Left cardiac atrium (tissue), 4 donors: ENCODE measurements at regions not wholly inside any gene's neighbourhood (a gene's known extent, or its start where the extent isn't known, plus 50 kb on each side); places are given as distances from the start of the nearest gene placed in this dataset.

Experiments
- ATAC-seq, 2 donors: fragments of 200-7000 bp; cut with Tn5 transposase; one replicate each; pipeline ENCODE4 v1.9.1; 2020; ENCODE audit warnings: mild to moderate bottlenecking in 2 of 2, moderate library complexity in 2 of 2
- DNase-seq: peaks from one replicate; pipeline ENCODE4 v3.0.0-alpha.2; 2020
- intact Hi-C, 2 donors: fragments of 100-400 bp; cut with DNase I; formaldehyde crosslinking; loops; one replicate each; pipeline versions ENCODE4 v1.14.1 to v1.15.1; 2022 to 2023
- donor health status: DM: no; HTN: yes; CAD: no.
- donor health status: DM: no; HTN: yes; CAD: no; lungs with severe emphysema.
- donor health status: DM: yes; HTN: yes; CAD: no.
- donor health status: Dilated cardiomyopathy.

GRCh38 chr3:150101016-150101415 is 130.3 kb upstream of the PFN2 start:
- no peak for DNase-seq
- ATAC-seq, result no peak
- intact Hi-C loops, result no loop called here

- no peak for DNase-seq
- ATAC-seq, result no peak
- intact Hi-C loops, result no loop called here
Measured at GRCh38 chr3:150098621-150099020, 127.9 kb upstream of the PFN2 start.

- no peak for ATAC-seq
- DNase-seq, result no peak
- intact Hi-C loops, result no loop called here
Measured at GRCh38 chr3:150097588-150097890, 126.8 kb upstream of the PFN2 start.

- ATAC-seq, result no peak
- DNase-seq, result no peak
- intact Hi-C loops, result no loop called here
Measured at GRCh38 chr3:150096700-150097587, 126.2 kb upstream of the PFN2 start.

- DNase-seq (no peak), ATAC-seq (no peak)
- intact Hi-C loops, result no loop called here
Measured at GRCh38 chr3:150094150-150094933, 123.6 kb upstream of the PFN2 start.

- intact Hi-C loops, result no loop called here
- no peak for DNase-seq
- no peak for ATAC-seq
Measured at GRCh38 chr3:150091626-150092025, 120.9 kb upstream of the PFN2 start.

GRCh38 chr3:150090877-150091276 is 120.2 kb upstream of the PFN2 start:
- DNase-seq (no peak), ATAC-seq (no peak)
- intact Hi-C loops, result no loop called here

GRCh38 chr3:150090006-150090405 is 119.3 kb upstream of the PFN2 start:
- intact Hi-C loops, result no loop called here
- ATAC-seq (no peak), DNase-seq (no peak)

- DNase-seq, result no peak
- intact Hi-C loops, result no loop called here
- ATAC-seq, result no peak
Measured at GRCh38 chr3:150084128-150084527, 113.4 kb upstream of the PFN2 start.

- peak in 1 of 2 donors; percentile 37 for ATAC-seq
- intact Hi-C loops, result no loop called here
- DNase-seq, result no peak
Measured at GRCh38 chr3:150083655-150084042, 113.0 kb upstream of the PFN2 start.

GRCh38 chr3:150082898-150083654 is 112.4 kb upstream of the PFN2 start:
- DNase-seq (no peak), ATAC-seq (peak; percentile 27 to 40)
- intact Hi-C loops, result no loop called here

GRCh38 chr3:150081084-150081483 is 110.4 kb upstream of the PFN2 start:
- DNase-seq, result no peak
- intact Hi-C loops, result no loop called here
- ATAC-seq, result no peak

GRCh38 chr3:150080058-150080730 is 109.5 kb upstream of the PFN2 start:
- intact Hi-C loops, result no loop called here
- no peak for ATAC-seq

GRCh38 chr3:150079029-150079739 is 108.5 kb upstream of the PFN2 start:
- ATAC-seq (peak; percentile 19 to 48), DNase-seq (no peak)
- intact Hi-C loops, result no loop called here

More at GRCh38 chr3:150080058-150080730, 109.5 kb upstream of the PFN2 start:
- no peak for DNase-seq

GRCh38 chr3:150077581-150078247 is 107.0 kb upstream of the PFN2 start:
- no peak for DNase-seq
- no peak for ATAC-seq
- intact Hi-C loops, result no loop called here

- DNase-seq (no peak), ATAC-seq (no peak)
- intact Hi-C loops, result no loop called here
Measured at GRCh38 chr3:150077107-150077506, 106.4 kb upstream of the PFN2 start.

GRCh38 chr3:150076443-150076842 is 105.7 kb upstream of the PFN2 start:
- intact Hi-C loops, result no loop called here
- ATAC-seq (no peak), DNase-seq (no peak)

- intact Hi-C loops, result no loop called here
- DNase-seq (no peak), ATAC-seq (no peak)
Measured at GRCh38 chr3:150075417-150075865, 104.7 kb upstream of the PFN2 start.
